ENCODE measurements at regions not wholly inside any gene's neighbourhood (a gene's known extent, or its start where the extent isn't known, plus 50 kb on each side); places are given as distances from the start of the nearest gene placed in this dataset.
A peak's percentile ranks its signal among the peaks of the same experiment; 100 is the strongest.

DNA sequence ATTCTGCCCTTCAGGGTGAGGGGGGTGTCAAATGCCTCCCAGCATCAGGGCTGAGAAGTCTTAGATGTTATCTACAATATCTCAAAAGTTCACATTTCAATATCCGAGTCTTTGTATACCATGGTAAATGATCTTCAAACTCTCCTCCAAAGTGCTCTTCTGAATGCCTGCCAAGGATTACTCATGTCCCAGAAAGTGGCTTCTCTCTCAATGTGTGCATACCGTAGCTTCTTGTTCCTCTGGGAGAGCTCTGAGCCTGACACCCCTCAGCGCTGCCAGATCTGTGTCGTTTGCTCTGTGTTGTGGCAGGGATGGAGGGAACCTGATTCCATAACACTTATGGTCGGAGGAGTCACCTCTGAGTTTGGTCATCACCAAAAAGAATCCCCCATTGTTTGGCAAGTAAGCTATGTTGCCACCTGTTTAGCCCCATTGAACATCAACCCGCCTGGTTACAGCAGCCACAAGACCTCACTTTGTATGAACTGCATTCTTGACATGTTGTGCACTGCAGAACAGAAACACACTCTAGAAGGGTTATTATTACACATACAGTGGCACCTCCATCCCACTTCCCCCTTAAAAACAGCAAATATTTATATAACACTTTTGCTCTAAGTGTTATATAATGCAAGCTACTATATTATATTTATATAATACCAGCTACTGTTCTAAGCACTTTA, 163.1 kb upstream of the MIR17HG start:
- TF ChIP-seq GATA2 (IDR thresholded peaks at IDR 0.05; ENCODE audit: low read depth, low read length) (no peak), GATA3 (IDR thresholded peaks at IDR 0.05; ENCODE audit: low read depth, low read length) (no peak)

DNA sequence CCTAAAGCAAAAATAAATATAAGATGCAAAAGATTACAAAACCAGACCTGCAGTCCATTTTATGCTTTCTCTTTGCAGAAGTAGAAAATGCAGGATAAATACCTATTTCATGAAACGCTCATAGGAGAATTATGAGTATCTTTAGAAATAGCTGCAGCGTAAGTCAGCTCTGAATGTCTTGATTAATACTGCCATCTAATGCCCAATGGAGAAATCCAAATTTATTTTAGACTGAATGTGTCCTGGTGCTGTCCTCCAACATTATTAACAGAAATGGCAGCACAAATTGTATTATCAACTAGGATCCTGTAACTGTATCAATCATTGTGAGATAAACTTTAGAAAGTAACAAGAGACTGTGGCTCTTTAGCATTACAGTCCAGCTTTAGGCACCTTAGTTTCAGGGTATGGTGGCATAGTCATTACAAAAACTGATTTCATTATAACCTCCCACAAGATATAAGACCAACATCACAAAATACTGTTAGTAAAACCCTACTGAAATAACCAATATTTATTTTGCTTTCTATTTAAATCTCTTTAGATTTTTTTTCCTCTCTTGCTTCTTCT, 162.1 kb upstream of the MIR17HG start:
- TF ChIP-seq GATA3 (IDR thresholded peaks at IDR 0.05; ENCODE audit: low read depth, low read length) (no peak), GATA2 (IDR thresholded peaks at IDR 0.05; ENCODE audit: low read depth, low read length) (no peak)

DNA sequence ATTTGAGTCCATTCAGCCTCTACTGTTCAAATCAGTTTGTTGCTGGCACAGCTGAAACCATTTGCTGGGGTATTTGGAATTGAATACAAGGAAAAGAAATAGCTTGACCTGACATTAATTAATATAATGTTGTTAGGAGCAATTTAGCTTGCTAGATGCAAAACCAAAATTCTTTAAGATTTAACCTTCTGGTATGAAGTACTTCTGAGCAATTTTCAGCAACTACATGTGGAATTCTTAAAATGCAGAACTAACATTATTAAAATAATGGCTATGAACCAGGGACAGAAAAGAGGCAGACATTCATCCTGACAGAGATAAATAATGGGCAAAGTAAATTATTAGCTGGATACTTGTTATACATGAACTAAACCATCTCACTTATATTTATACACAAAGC, 160.0 kb upstream of the MIR17HG start:
- no peak for TF ChIP-seq GATA2 (IDR thresholded peaks at IDR 0.05; ENCODE audit: low read depth, low read length)
- TF ChIP-seq GATA3 (IDR thresholded peaks at IDR 0.05; ENCODE audit: low read depth, low read length) = no peak

DNA sequence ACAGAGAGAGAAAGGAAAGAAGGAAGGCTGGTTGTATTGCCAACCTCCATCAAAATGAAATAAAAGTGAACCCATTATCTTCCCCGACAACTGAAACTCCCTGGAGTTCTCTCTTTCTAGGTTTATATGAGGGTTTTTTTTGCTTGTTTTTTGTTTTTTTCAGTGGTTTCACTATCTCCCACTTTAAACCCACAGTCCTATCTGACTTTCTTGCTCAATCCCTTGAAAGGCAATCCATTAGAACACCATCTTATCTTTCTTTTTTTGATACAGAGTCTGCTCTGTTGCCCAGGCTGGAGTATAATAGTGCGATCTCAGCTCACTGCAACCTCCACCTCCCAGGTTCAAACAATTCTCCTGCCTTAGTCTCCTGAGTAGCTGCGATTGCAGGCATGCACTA, 158.0 kb upstream of the MIR17HG start:
- TF ChIP-seq GATA2 (IDR thresholded peaks at IDR 0.05; ENCODE audit: low read depth, low read length) = no peak
- no peak for TF ChIP-seq GATA3 (IDR thresholded peaks at IDR 0.05; ENCODE audit: low read depth, low read length)

DNA sequence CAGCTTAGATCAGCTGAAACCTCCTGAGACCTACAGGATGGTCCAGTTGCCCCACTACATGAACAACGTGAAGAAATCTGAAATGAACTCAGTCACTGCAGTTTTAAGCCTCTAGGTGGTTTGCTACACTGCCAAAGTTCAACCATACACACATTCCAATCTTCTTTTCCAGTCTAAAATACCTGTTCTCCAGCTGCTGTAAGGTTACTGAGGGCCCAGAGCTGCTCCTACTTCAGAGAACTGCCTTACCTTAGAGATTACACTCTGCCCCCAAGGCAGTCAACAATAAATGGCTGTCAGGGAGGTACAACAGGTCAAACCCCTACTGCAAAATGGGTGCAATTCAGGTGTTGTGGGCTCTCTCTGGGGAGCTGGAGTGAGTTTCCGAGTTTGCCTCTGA, 154.1 kb upstream of the MIR17HG start:
- TF ChIP-seq GATA2 (IDR thresholded peaks at IDR 0.05; ENCODE audit: low read depth, low read length) = no peak
- no peak for TF ChIP-seq GATA3 (IDR thresholded peaks at IDR 0.05; ENCODE audit: low read depth, low read length)

DNA sequence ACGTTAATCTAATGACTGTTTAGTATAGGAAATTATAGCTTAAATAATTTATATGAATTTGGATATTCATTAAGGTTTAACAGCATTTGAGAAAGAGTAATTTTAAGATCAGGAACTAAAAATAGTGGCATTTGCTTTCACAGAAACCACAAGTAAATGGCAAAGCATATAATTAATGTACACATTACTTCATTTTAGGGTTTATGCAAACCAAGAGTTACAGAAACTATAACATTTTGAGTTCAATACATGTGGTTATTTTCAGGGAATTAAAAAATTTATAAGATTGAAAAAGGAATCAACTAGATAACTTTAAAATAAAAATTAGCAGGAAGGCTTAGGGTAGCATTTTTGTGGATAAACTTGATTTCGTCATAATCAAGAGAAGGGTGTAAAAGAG, 151.7 kb upstream of the MIR17HG start:
- TF ChIP-seq GATA2 (IDR thresholded peaks at IDR 0.05; ENCODE audit: low read depth, low read length) (no peak), GATA3 (IDR thresholded peaks at IDR 0.05; ENCODE audit: low read depth, low read length) (no peak)

DNA sequence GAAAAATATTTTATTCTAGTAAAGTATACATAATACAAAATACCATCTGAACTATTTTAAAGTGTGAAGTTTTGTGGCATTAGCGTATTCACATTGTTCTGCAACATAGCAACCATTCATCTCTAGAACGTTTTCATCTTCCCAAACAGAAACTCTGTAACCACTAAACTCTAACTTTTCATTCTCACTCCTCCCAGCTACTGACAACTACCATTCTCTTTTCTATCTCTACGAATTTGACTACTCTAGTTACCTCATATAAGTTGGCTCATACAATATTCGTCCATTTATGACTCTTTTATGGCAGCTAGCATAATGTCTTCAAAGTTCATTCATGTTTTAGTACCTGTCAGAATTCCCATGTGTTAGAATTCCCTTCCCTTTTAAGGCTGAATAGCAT, 150.5 kb upstream of the MIR17HG start:
- TF ChIP-seq GATA2 (IDR thresholded peaks at IDR 0.05; ENCODE audit: low read depth, low read length) = no peak
- no peak for TF ChIP-seq GATA3 (IDR thresholded peaks at IDR 0.05; ENCODE audit: low read depth, low read length)

DNA sequence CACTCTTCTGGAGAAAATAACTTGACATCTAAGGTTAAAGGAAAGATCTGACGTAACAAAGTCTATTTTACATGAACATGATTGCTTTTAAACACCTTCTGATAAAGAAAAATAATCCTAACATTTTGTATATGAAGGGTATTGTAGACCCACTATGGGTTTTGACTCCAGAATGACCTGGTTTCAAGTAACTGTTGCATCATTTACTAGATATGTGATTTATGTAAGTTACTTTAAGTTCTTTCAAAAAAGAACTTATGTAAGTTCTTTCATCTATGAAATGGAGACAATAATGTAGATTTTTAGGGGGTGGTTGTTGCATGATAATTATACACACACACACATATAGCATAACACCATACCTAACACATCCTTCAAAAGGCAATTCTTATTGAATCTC, 147.6 kb upstream of the MIR17HG start:
- no peak for TF ChIP-seq GATA3 (IDR thresholded peaks at IDR 0.05; ENCODE audit: low read depth, low read length)
- TF ChIP-seq GATA2 (IDR thresholded peaks at IDR 0.05; ENCODE audit: low read depth, low read length) = no peak

DNA sequence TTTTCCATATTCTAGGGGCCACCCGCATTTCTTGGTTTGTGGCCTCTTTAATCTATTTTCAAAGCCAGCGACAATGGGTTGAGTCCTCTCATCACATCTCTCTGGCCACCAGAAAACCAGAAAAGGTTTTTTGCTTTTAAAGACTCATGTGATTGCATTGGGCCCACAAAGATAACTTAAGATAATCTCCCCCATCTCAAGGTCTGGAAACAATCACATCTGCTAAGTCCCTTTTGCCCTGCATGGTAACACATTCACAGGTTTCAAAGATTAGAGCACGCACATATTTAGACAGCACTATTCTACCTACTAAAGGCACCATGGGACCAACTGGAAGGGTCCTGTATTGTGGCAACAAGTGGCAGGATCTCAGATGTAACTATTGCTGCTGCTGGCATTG, 147.0 kb upstream of the MIR17HG start:
- peak; percentile 25; the same call in 1 of the 2 replicates for TF ChIP-seq GATA2 (IDR thresholded peaks at IDR 0.05; ENCODE audit: low read depth, low read length)
- TF ChIP-seq GATA3 (IDR thresholded peaks at IDR 0.05; ENCODE audit: low read depth, low read length) = no peak

DNA sequence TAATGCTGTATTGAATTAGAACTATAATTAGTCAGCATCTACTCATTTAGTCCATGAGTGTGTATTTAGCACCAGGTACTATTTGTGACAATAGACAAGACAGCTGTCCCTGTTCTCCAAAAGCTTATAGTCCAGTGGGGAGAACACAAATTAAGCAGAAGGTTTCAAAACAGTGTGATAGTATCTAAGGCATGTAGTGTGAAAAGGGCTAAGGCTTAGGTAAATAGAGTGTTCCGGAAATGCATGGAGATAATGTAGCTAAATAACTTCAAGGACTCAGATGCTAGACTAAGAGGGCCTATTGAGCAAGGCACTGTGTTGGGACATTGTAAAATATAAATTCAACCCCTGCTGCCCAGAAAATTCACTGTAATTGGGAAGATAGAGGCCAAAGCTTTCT, 144.1 kb upstream of the MIR17HG start:
- no peak for TF ChIP-seq GATA2 (IDR thresholded peaks at IDR 0.05; ENCODE audit: low read depth, low read length)
- TF ChIP-seq GATA3 (IDR thresholded peaks at IDR 0.05; ENCODE audit: low read depth, low read length) = no peak

DNA sequence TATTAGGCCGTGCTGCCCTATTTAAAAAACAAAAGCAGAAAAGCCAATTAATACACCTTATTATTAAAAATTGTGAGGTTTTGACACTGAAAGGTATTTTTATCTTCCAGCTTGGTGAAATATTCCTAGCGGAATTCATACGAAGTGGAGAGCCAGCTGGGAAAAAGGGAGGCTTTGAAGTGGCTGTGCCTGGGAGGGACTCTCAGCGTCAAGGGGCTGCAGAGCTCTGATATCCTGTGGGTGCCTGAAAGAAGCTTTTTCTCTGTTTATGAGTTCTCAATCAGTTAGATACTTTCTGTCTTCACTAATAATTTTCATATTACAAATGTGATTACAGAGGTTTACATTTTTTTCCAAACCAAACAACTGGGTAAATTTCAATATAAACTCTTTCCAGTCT, 140.2 kb upstream of the MIR17HG start:
- TF ChIP-seq GATA3 (IDR thresholded peaks at IDR 0.05; ENCODE audit: low read depth, low read length) = no peak
- TF ChIP-seq GATA2 (IDR thresholded peaks at IDR 0.05; ENCODE audit: low read depth, low read length) = no peak

DNA sequence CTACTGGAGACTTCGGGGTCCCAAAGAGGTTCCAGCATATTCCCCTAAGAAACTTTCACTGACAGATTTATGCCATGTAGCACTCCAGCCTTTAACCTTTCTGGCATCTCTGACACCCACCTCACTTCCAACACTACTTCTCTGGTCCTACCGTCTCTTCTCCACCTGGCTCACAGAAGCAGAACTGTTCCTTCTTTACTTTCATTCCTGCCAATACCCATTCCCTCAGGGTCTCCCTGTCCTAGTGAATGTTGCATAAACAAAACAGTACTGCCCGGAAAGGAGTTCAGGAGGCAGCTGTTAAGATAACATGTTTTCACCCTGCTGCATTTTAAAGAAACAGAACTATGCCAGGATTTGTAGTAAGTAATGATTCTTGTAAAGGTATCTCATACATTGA, 136.0 kb upstream of the MIR17HG start:
- TF ChIP-seq GATA2 (IDR thresholded peaks at IDR 0.05; ENCODE audit: low read depth, low read length) (no peak), GATA3 (IDR thresholded peaks at IDR 0.05; ENCODE audit: low read depth, low read length) (no peak)

DNA sequence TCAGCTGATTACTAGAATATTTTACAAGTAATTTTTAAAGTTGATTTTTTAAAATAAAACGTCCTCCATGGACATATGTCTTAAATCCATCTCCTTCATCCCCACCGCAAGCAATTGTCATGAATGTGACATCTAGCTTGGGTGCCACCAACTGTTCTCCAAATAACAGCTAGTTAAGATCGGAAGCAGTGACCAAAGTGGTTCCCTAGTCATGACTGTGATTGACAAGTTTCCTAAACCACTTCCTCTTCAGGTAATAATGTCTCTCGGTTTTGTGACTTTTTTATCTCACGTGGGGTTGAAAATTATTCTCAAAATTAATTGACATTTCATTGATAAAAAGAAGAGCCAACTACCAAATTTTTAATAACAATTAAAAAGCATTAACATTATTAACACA, 135.3 kb upstream of the MIR17HG start:
- no peak for TF ChIP-seq GATA3 (IDR thresholded peaks at IDR 0.05; ENCODE audit: low read depth, low read length)
- TF ChIP-seq GATA2 (IDR thresholded peaks at IDR 0.05; ENCODE audit: low read depth, low read length) = no peak

DNA sequence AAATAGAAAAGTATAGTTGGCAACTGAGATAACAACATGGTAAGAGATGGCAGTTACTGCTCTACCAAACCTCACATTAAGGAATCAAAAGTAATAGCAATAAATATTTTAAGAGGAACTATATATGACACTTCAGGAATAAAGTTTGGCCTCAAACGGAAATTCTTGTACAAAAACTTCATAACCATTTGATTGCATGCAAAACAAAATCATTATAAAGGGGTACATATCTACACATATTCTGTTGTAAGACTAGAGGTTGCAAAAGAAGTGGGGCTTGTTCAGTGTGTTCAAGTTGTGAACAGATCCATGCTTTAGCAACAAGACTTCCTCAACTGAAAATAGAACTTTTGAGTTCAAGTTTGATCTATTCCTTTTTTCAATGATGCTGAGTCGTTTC, 133.5 kb upstream of the MIR17HG start:
- TF ChIP-seq GATA2 (IDR thresholded peaks at IDR 0.05; ENCODE audit: low read depth, low read length) = no peak
- no peak for TF ChIP-seq GATA3 (IDR thresholded peaks at IDR 0.05; ENCODE audit: low read depth, low read length)

DNA sequence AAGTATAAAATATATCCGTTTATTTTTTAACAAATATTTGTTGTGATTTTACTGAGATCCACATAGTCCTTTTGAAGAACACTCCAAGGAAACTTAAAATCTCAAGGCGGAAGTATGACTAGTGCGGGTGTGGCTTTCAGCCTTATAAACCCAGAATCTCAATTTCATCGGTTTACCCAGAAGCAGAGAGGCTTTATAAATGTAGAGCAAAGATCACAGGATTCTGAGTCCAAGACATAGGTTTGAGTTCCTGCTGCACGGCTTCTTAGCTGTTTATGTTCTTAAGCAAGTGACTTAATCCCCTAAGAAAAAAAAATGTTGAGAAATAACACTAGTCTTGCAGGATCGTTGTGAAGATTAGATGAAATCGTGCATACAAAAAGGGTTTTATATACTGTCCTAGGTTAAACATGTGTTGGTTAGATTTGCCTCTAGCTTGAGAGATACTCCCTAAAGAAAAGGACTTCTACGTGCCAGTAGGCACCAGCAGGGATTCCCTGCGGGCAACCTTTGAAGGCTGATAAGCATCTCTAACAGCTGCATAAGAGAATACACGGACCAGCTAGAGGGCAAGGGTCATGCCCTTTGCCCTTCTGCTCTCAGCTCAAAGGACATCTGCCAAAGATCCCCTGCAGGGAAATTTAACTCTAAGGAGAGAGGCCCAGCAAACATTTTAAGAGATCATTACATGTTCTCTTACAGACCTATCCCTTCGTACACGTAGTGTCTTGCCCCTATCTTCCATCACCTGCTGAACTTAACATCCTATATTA, 130.4 kb upstream of the MIR17HG start:
- TF ChIP-seq GATA2 (IDR thresholded peaks at IDR 0.05; ENCODE audit: low read depth, low read length) (no peak), GATA3 (IDR thresholded peaks at IDR 0.05; ENCODE audit: low read depth, low read length) (no peak)

All from SH-SY5Y (cell line).